Left ventricle myocardium superior (tissue), 1 donor: ENCODE measurements at regions not wholly inside any gene's neighbourhood (a gene's known extent, or its start where the extent isn't known, plus 50 kb on each side); places are given as distances from the start of the nearest gene placed in this dataset.

Experiments
- ATAC-seq: fragments of 200-7000 bp; cut with Tn5 transposase; one replicate; pipeline ENCODE4 v1.9.1; 2020; ENCODE audit warnings: mild to moderate bottlenecking, moderate library complexity
- DNase-seq: peaks from one replicate; pipeline ENCODE4 v3.0.0-alpha.2; 2020
- intact Hi-C: fragments of 100-400 bp; cut with micrococcal nuclease; formaldehyde crosslinking; loops from one replicate; pipeline ENCODE4 v1.11.0; 2022
- donor health status: DM: no; HTN: yes; CAD: no; lungs with severe emphysema.

DNA sequence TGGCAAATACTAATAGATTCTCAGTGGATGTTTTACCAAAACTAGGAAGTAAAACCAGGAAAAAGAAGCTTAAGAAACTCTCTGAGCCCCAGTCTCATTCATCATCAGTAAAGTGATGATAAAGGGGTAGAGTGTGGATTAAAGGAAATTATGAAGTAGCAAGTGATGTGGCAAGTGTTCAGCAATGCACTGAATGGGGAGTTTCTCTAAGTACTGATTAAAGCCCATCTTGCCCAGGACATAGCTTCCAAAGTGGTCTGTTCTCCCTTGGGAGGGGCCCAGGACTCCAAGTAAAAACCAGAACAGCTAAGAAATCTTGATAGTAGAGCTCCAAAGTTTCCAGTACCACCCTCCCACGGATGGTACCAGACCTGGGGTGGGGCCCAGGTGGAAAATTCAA lies 137.3 kb downstream of the WNT5A start:
- ATAC-seq (no peak), DNase-seq (no peak)
- intact Hi-C loops: no loop called here

DNA sequence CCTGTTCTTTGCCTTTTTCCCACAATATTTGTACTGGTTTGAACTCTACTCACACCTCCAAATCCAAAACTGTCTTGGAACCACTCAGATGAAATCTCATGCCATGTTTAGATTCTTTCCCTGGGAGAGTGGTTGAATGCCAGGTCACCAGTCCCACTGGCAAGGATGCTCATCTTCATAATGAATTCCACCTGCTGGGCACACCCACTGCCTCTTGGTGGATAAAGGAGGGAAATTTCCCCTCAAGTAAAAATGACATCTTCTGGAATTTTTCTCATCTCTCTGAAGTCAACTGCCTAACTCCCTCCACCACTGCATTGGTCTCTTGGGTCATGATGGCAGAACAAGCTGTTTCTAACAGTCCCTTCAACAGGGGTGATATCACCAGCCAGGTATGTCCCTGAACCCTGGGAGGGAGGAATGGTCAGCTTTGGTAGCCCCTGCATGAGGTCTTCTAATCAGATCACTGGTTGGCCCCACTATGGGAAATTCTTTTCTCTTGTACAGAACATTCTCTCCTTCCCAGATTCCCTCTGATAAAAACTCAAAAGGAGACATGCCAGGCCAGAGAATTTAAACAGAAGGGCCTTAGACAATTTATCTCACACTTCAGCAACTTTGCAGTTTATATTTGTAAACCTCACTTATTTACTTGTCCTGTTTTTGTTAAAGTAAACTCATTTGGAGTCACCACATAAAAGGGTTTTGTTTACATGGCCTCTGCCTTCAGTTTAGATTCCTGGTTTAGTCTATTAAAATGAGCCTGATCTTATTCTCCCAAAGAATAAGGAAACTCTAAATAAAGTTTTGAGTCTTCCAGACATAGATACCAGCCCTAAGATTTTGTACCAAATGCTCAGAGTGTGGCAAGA lies 143.4 kb downstream of the WNT5A start:
- ATAC-seq: no peak

DNA sequence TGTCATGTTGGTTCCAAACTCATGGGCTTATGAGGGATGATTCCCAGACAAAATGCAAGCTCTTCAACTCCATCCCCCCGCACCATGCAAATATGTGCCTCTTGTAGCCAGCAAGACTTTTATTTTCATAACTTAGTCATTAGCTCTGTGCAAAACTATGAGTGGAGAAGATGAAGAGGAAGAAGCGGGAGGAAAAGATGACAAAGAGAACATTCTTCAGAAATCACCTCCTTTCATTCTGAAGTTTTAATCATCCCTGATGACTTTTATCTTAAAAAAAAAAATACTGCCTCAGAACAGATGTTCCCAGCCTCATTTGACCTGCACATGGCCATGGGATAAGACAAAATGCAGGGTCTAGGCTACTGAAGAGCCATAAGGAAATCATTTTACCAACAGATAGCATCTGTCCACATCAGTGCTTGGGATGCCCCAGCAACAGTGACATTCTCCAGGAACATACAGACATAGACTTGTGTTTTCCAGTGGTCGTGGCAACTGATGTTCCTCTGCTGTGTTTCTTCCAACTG lies 145.5 kb downstream of the WNT5A start:
- intact Hi-C loops: no loop called here
- DNase-seq: no peak
- no peak for ATAC-seq

More for the DNA sequence above, 143.4 kb downstream of the WNT5A start:
- intact Hi-C loops: no loop called here
- no peak for DNase-seq

DNA sequence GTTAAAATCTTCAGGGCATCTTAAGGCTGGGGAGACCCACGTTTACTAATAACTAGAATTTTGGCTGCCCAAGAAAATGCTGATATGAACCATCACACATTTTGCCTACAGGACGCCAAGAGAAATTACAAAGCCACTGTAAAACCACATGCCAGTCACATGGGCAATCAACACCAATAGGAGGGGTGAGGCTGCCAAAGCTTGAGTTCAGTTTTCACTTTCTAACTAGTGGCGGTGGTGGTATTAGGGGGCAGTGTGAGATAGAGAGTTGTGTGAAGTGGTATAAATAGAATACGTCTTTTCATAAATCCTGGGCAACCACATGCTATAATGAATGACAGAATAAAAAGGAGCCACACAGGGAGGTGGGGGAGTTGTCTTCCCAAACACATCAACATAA lies 147.3 kb downstream of the WNT5A start:
- no peak for DNase-seq
- ATAC-seq: no peak
- intact Hi-C loops: no loop called here

GRCh38 chr3:55339390-55339789 lies 147.7 kb downstream of the WNT5A start:
- intact Hi-C loops: no loop called here
- DNase-seq: no peak
- ATAC-seq: no peak

GRCh38 chr3:55337641-55338180 lies 149.4 kb downstream of the WNT5A start:
- ATAC-seq (no peak), DNase-seq (no peak)
- intact Hi-C loops: no loop called here

- DNase-seq (no peak), ATAC-seq (no peak)
- intact Hi-C loops: no loop called here
Observed at GRCh38 chr3:55333923-55334322, 153.2 kb downstream of the WNT5A start.

- DNase-seq (no peak), ATAC-seq (no peak)
- intact Hi-C loops: no loop called here
Observed at GRCh38 chr3:55333046-55333445, 154.1 kb downstream of the WNT5A start.

- intact Hi-C loops: no loop called here
- ATAC-seq (no peak), DNase-seq (no peak)
Observed at GRCh38 chr3:55332176-55332575, 154.9 kb downstream of the WNT5A start.

DNA sequence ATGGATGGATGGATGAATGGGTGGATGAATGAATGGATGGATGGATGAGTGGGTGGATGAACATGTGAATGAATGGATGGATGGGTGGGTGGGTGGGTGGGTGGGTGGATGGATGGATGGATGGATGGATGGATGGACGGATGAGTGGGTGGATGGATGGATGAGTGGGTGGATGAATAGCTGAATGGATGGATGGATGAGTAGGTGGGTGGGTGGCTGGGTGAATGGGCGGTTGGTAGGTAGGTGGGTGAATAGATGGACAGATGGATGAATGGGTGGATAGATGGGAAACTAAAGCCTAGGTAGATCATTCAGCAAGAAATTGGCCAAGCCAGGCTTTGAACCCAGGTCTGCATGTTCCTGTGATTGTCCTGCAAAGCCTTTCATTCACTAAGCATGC lies 155.6 kb downstream of the WNT5A start:
- no peak for DNase-seq
- intact Hi-C loops: no loop called here
- ATAC-seq: no peak

GRCh38 chr3:55330756-55331155 lies 156.3 kb downstream of the WNT5A start:
- ATAC-seq: no peak
- intact Hi-C loops: no loop called here
- no peak for DNase-seq

DNA sequence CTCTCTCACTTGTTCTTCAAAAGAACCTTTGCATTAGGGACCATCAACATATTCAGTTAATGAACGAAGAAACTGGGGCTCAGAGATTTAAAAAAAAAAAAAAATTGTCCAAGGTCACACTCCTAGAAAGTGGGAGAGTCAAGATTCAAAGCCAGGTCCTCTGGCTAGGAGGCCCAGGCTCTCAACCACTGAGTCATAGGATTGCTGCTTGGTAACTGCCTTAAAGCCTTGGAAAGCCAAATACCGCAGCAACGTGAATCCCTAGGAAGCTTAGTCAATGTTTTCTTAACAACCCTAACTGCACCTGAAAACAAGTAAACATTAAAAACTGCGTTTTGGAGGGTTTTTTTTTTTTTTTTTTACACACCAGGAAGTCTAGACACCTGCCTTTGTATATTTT lies 156.8 kb downstream of the WNT5A start:
- intact Hi-C loops: no loop called here
- no peak for DNase-seq
- ATAC-seq: no peak

DNA sequence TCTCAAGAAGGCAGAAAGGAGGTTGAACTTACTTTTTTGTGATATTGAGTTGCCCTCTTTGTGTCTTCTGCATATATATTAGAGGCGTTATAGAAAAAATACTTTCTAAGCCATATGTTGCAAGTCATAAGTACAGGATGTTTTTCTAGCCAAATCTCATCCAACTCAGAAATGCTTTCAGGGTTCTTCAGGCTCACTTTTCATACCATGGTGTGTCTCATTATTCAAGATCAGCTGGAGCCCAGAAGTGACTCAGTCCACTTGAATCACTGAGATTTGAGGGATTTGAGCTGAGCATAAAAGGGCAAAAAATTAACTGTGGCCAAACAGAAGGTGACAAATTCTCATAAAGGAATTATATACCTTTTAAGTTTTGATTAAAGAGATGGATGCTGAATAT lies 157.3 kb downstream of the WNT5A start:
- DNase-seq: no peak
- intact Hi-C loops: no loop called here
- ATAC-seq: no peak

DNA sequence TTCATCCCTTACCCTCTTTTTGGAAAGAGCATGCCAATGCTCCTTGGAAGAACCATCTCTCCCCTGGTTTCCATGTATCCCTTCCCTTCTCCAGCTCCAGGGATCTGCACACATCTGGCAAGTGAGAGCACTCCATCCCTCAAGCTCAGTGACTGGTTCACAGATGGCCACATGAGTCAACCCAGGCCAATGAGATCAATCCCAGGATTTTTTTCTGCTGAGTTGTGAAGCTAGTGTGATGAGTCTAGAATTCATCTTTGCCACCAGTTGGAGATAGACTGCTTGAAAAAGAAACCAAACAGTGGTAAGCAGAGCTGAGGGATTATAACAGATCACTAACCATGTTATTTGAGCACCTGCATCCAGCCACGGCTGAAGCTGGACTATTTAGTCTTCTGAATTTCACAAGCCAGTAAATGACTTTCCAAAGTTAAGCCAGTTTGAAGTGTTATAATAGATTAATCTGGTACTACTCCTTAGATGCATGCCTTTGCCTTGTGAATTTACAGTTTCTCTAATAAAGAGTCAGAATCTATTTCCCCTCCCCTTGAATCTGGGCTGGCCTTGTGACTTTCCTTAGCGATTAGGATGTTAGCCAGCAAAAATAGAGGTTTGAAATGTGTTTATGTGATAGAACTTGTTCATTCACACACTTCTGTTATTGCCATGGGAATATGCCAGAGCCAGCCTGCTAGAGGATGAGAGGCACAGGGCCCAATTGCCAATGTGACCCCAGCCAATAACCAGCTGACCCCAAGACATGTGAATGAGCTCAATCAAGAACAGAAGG lies 159.8 kb downstream of the WNT5A start:
- DNase-seq: no peak
- intact Hi-C loops: no loop called here
- no peak for ATAC-seq

DNA sequence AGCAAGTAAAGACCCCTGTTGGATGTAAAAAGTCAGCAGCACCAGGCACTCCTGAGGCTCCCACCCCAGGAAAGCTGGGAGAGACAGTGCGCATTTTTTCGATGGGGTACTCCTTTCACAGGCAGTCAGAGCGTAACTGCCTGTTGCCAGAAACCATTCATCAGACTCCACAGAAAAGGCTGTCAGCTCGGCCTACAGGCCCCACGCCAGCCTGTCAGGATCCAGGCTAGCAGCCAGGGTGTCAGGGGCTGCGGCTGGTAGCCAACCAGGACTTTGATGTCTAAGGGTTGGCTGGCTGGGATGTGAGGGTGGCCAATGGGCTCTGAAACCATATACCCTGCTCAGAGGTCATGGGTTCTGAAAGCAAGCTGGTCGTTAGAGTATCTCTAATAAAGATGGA lies 164.5 kb downstream of the WNT5A start:
- intact Hi-C loops: no loop called here
- ATAC-seq (no peak), DNase-seq (no peak)

DNA sequence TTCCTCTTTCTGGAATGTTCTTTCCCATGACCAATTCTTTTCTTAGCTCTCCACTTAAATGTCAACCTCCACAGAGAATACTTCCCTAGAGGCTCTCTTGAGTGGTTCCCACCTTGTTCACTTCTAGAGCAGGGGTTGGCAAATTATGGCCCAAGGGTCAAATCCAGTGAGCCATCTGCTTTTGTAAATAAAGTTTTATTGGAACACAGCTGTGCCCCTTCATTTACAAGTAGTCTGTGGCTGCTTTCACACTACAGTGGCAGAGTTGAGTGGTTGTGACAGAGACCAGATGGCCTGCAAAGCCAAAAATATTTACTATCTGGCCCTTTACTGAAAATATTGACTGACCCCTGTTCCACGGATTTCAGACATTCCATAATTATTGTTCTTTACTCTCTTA lies 166.2 kb downstream of the WNT5A start:
- no peak for DNase-seq
- intact Hi-C loops: no loop called here
- ATAC-seq: no peak

GRCh38 chr3:55315396-55315795 lies 171.7 kb downstream of the WNT5A start:
- no peak for ATAC-seq
- intact Hi-C loops: no loop called here

DNA sequence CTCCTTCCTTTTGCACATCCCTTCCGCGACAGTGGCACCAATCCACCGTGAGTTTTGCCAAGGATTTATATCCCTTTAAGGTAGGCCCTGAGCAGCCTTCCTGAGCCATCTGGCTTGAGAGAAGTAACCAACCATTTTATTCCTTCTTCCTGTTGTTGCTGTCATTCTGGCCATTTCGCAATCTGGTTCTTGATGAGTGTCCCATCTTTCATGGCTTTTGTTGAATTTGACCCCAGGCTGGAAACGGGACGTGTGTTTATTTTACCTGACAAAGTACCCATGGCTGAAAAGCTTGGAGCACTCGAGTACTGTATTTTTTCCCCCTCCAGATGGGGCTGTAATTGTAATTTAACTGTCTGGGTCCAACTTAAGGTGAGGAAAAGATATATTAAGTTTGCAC lies 173.4 kb downstream of the WNT5A start:
- intact Hi-C loops: no loop called here
- no peak for DNase-seq
- no peak for ATAC-seq

More at GRCh38 chr3:55315396-55315795, 171.7 kb downstream of the WNT5A start:
- no peak for DNase-seq

GRCh38 chr3:55309336-55309735 lies 177.8 kb downstream of the WNT5A start:
- ATAC-seq (no peak), DNase-seq (no peak)
- intact Hi-C loops: no loop called here

DNA sequence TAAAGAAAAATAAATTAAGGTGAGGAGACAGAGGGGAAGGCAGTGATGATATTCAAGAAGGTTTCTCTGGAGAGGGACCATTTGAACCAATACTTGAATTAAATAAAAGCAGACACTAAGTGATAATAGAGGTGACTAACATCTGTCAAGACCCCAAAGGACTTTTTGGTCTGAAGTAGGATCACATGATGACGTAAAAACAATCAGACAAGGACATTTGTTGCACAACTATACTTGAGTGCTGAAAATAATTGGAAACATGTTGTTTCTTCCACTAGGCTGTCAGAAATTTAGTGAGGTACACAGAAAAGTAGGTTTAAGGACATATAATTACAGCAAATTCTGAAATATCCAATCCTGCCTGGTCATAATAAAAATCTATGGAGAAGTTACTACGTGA lies 179.5 kb downstream of the WNT5A start:
- DNase-seq: no peak
- intact Hi-C loops: no loop called here
- no peak for ATAC-seq
